Lung (tissue), 11 donors: ENCODE measurements at regions not wholly inside any gene's neighbourhood (a gene's known extent, or its start where the extent isn't known, plus 50 kb on each side); places are given as distances from the start of the nearest gene placed in this dataset.
"Not testable (repeated sequence)": the region's sequence is repeated elsewhere in the genome, so short reads cannot be mapped to it uniquely, and the experiment has no call there.

Experiments
- ATAC-seq: fragments of 200-7000 bp; cut with Tn5 transposase; one replicate; pipeline ENCODE4 v1.9.1; 2020; ENCODE audit warnings: moderate number of reproducible peaks; ENCODE audit not compliant: insufficient read depth, low FRiP score
- DNase-seq, 3 donors: peaks; one replicate each; pipeline ENCODE4 v3.0.0-alpha.2; 2013 to 2017
- H3K27ac ChIP-seq, 2 donors: one replicate each; pipeline ENCODE4 v1.5.1; 2013; ENCODE audit warnings: mild to moderate bottlenecking in 2 of 2, moderate library complexity in 2 of 2, control low read depth in 1 of 2, inconsistent platforms in 1 of 2, low read depth in 1 of 2, low read length in 1 of 2
- H3K27me3 ChIP-seq, 3 donors: one replicate each; pipeline ENCODE4 v1.5.1; 2013; ENCODE audit warnings: low read length in 2 of 3; ENCODE audit not compliant: control insufficient read depth in 3 of 3, insufficient read depth in 3 of 3
- H3K36me3 ChIP-seq, 4 donors: one replicate each; pipeline ENCODE4 v1.5.1; 2013; ENCODE audit warnings: low read length in 4 of 4, mild to moderate bottlenecking in 1 of 4, moderate library complexity in 1 of 4; ENCODE audit not compliant: control insufficient read depth in 4 of 4, insufficient read depth in 4 of 4
- H3K4me1 ChIP-seq, 5 donors: one replicate each; pipeline ENCODE4 v1.5.1; 2013; ENCODE audit warnings: low read length in 5 of 5, mild to moderate bottlenecking in 2 of 5, moderate library complexity in 1 of 5; ENCODE audit not compliant: control insufficient read depth in 5 of 5, insufficient read depth in 5 of 5
- H3K4me3 ChIP-seq: one replicate; pipeline ENCODE4 v1.5.1; 2013; ENCODE audit warnings: mild to moderate bottlenecking, control low read depth, moderate library complexity
- H3K9ac ChIP-seq, 2 donors: one replicate each; pipeline ENCODE4 v1.5.1; 2013; ENCODE audit warnings: low read length in 2 of 2, control low read depth in 1 of 2; ENCODE audit not compliant: insufficient read depth in 1 of 2
- H3K9me3 ChIP-seq, 4 donors: one replicate each; pipeline ENCODE4 v1.5.1; 2013; ENCODE audit warnings: low read length in 3 of 4, mild to moderate bottlenecking in 1 of 4, moderate library complexity in 1 of 4; ENCODE audit not compliant: control insufficient read depth in 4 of 4, insufficient read depth in 3 of 4
- CTCF ChIP-seq: IDR thresholded peaks from 2 replicates; pipeline ENCODE4 v1.5.1; 2012; ENCODE audit warnings: mild to moderate bottlenecking; ENCODE audit errors: control extremely low read depth, extremely low read depth
- WGBS, 2 donors: extraction: QIAGEN DNeasy Blood & Tissue Kit; methylation state at CpG; one replicate each; pipeline ENCODE4 v1.1.7; 2013; 5-methylcytosine and 5-hydroxymethylcytosine counted together
- donor health status: control.
- donor health status: control.
- donor health status: Bipolar disorder and iron deficiency.
- donor health status: healthy.
- donor health status: DM: yes; HTN: yes; CAD: no.

- Histone ChIP-seq H3K36me3 (no peaks in the 10 kb centered on the region), H3K4me1 (peaks cover 0 to 3% (median 0%) of the 10 kb centered on the region in 5 donors), H3K4me3 (no peak overlapping the region), H3K27me3 (no peaks in the 10 kb centered on the region), H3K9me3 (no peaks in the 10 kb centered on the region), H3K27ac (no peak overlapping the region), H3K9ac (no peak overlapping the region)
- no peak for TF ChIP-seq CTCF
- DNase-seq (no peak), ATAC-seq (no peak)
Measured at GRCh38 chr20:5680192-5680591, 69.4 kb upstream of the GPCPD1 start.

- TF ChIP-seq CTCF = no peak
- no peaks in the 10 kb centered on the region for H3K36me3 ChIP-seq
- no peak overlapping the region for H3K9ac ChIP-seq
- no peak overlapping the region for H3K27ac ChIP-seq
- ATAC-seq = no peak
- no peaks in the 10 kb centered on the region for H3K9me3 ChIP-seq
- no peak overlapping the region for H3K4me3 ChIP-seq
- H3K27me3 ChIP-seq = no peaks in the 10 kb centered on the region
- H3K4me1 ChIP-seq = peaks cover 0 to 5% (median 0%) of the 10 kb centered on the region in 5 donors
- no peak for DNase-seq
- WGBS, 2 donors = 95 to 97% methylated on average over 2 of the region's 2 CpGs
Measured at GRCh38 chr20:5678777-5679176, 68.0 kb upstream of the GPCPD1 start.

- H3K27me3 ChIP-seq, ATAC-seq, H3K9me3 ChIP-seq, H3K36me3 ChIP-seq, DNase-seq, H3K4me1 ChIP-seq, H3K9ac ChIP-seq, H3K27ac ChIP-seq, H3K4me3 ChIP-seq: not testable (repeated sequence)
- WGBS, 2 donors = 93 to 97% methylated on average over 8 of the region's 8 CpGs
Measured at GRCh38 chr20:5677944-5678343, 67.1 kb upstream of the GPCPD1 start.

- 80 to 86% methylated on average over 4 of the region's 4 CpGs for WGBS, 2 donors
- no peaks in the 10 kb centered on the region for H3K36me3 ChIP-seq
- ATAC-seq (no peak), DNase-seq (no peak)
- peaks cover 0 to 5% (median 0%) of the 10 kb centered on the region in 5 donors for H3K4me1 ChIP-seq
- H3K9me3 ChIP-seq = no peaks in the 10 kb centered on the region
- H3K27ac ChIP-seq = no peak overlapping the region
- H3K27me3 ChIP-seq = no peaks in the 10 kb centered on the region
- TF ChIP-seq CTCF = no peak
- H3K4me3 ChIP-seq = no peak overlapping the region
- H3K9ac ChIP-seq = no peak overlapping the region
Measured at GRCh38 chr20:5677389-5677788, 66.6 kb upstream of the GPCPD1 start.
